Osteocyte (in vitro differentiated cells): ENCODE measurements at regions not wholly inside any gene's neighbourhood (a gene's known extent, or its start where the extent isn't known, plus 50 kb on each side); places are given as distances from the start of the nearest gene placed in this dataset.
"Not testable (repeated sequence)": the region's sequence is repeated elsewhere in the genome, so short reads cannot be mapped to it uniquely, and the experiment has no call there.

Experiments used
- DNase-seq: peaks from one replicate; pipeline ENCODE4 v3.0.0; 2021; ENCODE audit warnings: mixed read lengths; ENCODE audit not compliant: unreplicated experiment; ENCODE audit errors: extremely low spot score
- H3K27ac Mint-ChIP-seq: one replicate; pipeline ENCODE4 v1.8.0; 2021; ENCODE audit warnings: mild to moderate bottlenecking, mixed read lengths; ENCODE audit not compliant: unreplicated experiment
- H3K27me3 Mint-ChIP-seq: one replicate; pipeline ENCODE4 v1.8.0; 2021; ENCODE audit warnings: mixed read lengths; ENCODE audit not compliant: unreplicated experiment
- H3K36me3 Mint-ChIP-seq: one replicate; pipeline ENCODE4 v1.8.0; 2021; ENCODE audit warnings: mixed read lengths; ENCODE audit not compliant: unreplicated experiment
- H3K4me1 Mint-ChIP-seq: one replicate; pipeline ENCODE4 v1.8.0; 2021; ENCODE audit warnings: mixed read lengths; ENCODE audit not compliant: unreplicated experiment
- H3K4me3 Mint-ChIP-seq: one replicate; pipeline ENCODE4 v1.8.0; 2021; ENCODE audit warnings: mild to moderate bottlenecking, moderate library complexity, mixed read lengths; ENCODE audit not compliant: unreplicated experiment
- H3K9me3 Mint-ChIP-seq: one replicate; pipeline ENCODE4 v1.8.0; 2021; ENCODE audit warnings: mixed read lengths; ENCODE audit not compliant: unreplicated experiment
- TF ChIP-seq, protein P1 (sequence below): fragments of 200-600 bp; sonication (generic); IDR thresholded peaks from 2 replicates; pipeline ENCODE4 v1.5.0; 2021; ENCODE audit warnings: antibody characterized with exemption, mild to moderate bottlenecking, moderate library complexity

DNA sequence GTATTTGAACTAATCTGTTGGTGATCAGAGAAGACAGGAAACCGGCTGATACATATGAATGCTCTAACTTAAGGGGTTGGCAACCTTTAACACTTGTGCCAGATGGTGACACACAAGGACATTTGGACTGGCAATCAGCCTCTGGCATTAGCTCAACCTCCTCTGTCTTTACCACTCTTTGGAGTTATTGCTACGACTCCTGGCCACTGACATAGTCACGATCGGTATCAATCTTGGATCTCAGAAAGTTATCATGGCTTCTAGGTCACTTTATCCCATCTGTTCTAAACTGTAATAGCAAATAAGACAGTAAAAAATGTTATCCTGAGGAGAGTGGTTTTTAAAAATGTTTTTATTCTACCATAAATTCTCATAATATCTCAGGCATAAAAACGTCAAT, 575.2 kb upstream of the MDGA2 start:
- Mint-ChIP-seq H3K4me1 (no peaks in the 10 kb centered on the region), H3K4me3 (no peak overlapping the region), H3K27ac (no peak overlapping the region), H3K27me3 (no peaks in the 10 kb centered on the region), H3K9me3 (peaks cover 8% of the 10 kb centered on the region), H3K36me3 (no peaks in the 10 kb centered on the region)
- no peak for DNase-seq
- TF ChIP-seq, protein P1, sequence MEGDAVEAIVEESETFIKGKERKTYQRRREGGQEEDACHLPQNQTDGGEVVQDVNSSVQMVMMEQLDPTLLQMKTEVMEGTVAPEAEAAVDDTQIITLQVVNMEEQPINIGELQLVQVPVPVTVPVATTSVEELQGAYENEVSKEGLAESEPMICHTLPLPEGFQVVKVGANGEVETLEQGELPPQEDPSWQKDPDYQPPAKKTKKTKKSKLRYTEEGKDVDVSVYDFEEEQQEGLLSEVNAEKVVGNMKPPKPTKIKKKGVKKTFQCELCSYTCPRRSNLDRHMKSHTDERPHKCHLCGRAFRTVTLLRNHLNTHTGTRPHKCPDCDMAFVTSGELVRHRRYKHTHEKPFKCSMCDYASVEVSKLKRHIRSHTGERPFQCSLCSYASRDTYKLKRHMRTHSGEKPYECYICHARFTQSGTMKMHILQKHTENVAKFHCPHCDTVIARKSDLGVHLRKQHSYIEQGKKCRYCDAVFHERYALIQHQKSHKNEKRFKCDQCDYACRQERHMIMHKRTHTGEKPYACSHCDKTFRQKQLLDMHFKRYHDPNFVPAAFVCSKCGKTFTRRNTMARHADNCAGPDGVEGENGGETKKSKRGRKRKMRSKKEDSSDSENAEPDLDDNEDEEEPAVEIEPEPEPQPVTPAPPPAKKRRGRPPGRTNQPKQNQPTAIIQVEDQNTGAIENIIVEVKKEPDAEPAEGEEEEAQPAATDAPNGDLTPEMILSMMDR: no peak

DNA sequence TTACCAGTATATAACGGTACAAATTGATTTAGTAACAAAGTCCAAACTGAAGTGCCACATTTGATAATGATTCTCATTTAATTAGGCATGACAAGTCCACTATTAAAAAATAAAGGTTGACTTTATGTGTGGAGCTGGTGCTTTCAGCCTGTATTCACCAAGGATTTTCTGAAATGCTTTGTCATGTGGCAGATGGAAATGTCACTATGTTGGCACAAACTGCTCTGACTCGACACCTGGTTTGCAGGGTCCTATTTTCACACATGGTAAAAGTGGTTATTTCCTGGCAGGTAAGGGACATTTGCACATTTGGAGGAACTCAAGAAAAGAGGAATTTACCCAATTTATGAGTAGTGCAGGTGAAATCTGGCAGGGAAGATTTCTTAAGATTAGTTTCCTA, 572.6 kb upstream of the MDGA2 start:
- H3K4me1 Mint-ChIP-seq: no peaks in the 10 kb centered on the region

DNA sequence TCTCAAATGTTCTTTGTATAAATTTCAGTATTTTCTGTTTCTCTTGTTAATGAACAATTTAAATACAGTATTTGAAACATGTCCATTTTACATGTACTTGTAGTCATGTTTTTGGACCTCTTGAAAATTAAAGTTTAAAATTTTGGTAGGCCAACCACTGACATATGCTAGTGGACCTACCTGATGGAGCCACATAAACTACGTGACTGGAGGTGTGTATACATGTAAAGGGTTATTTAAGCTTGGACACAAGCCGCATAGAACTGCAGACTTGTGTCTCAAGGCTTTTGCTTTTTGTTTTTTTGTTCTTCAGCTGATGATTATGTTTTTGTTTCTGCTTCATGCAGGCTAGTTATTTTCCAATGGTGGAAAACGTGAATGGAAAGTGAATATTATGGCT, 568.5 kb upstream of the MDGA2 start:
- Mint-ChIP-seq H3K4me1 (no peaks in the 10 kb centered on the region), H3K9me3 (no peaks in the 10 kb centered on the region), H3K36me3 (no peaks in the 10 kb centered on the region), H3K27ac (no peak overlapping the region), H3K27me3 (no peaks in the 10 kb centered on the region), H3K4me3 (no peak overlapping the region)
- DNase-seq: no peak
- TF ChIP-seq, protein P1: no peak

More for the DNA sequence above, 572.6 kb upstream of the MDGA2 start:
- Mint-ChIP-seq H3K27ac (no peak overlapping the region), H3K27me3 (no peaks in the 10 kb centered on the region), H3K36me3 (no peaks in the 10 kb centered on the region), H3K9me3 (no peaks in the 10 kb centered on the region), H3K4me3 (no peak overlapping the region)
- DNase-seq: no peak
- TF ChIP-seq, protein P1: no peak

DNA sequence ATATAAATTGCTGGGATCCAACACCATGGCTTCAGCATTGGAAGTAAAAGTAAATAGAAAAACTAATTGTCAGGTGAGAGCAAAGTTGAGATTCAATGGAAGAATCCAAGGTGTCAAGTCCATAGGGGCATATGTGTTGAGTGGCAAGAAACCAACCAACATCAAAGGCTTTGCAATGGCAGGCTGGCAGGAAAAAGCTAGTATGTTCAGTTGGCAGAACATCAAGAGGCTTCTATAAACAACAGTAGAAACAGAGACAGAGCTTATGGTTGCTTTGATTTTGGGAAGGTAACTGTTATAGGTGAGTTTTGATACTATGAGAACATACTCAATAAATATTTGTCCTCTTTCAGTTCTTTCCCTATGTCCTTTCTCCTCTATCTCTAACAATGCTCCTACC, 553.7 kb upstream of the MDGA2 start:
- Mint-ChIP-seq H3K9me3 (peaks cover 8% of the 10 kb centered on the region), H3K4me3 (no peak overlapping the region), H3K4me1 (no peaks in the 10 kb centered on the region), H3K27ac (no peak overlapping the region), H3K27me3 (no peaks in the 10 kb centered on the region), H3K36me3 (no peaks in the 10 kb centered on the region)
- DNase-seq: no peak
- TF ChIP-seq, protein P1: no peak

DNA sequence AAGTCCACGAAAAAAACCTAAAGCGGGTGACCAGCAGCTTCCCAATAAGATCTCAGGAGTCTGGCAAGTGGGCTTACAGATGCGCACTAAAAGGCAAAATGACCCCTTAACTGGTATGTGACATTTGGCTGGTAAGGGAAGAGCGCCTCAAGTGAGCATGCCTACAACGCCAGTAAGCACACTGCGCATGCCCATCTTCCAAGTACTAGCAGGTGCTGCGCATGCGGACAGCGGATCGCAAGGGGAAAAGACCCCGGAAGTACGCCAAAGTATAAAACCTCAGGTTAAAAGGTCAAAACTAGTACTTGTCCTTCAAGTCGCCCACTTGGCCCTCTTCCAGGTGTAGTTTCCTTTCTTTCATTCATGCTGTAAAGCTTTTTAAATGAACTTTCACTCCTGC, 518.5 kb upstream of the MDGA2 start:
- TF ChIP-seq, protein P1: no peak
- H3K9me3 Mint-ChIP-seq: peaks cover 3% of the 10 kb centered on the region
- H3K4me3 Mint-ChIP-seq: no peak overlapping the region
- H3K27me3 Mint-ChIP-seq: no peaks in the 10 kb centered on the region
- H3K4me1 Mint-ChIP-seq: no peaks in the 10 kb centered on the region
- no peak overlapping the region for H3K27ac Mint-ChIP-seq
- no peak for DNase-seq
- no peaks in the 10 kb centered on the region for H3K36me3 Mint-ChIP-seq

DNA sequence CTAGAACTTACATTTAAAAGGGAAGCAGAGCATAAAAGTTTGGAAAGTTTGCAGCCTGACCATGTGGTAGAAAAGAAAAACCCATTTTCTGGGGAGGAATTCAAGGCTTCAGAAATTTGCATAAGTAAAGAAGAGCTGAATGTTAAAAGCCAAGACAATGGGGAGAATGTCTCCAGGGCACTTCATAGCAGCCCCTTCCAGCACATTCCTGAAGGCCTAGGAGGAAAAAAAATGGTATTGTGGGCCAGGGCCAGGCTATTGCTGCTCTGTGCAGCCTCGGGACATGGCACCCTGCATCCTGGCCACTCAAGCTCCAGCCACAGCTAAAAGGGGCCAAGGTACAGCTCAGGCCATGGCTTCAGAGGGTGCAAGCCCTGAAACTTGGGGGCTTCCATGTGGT, 474.2 kb upstream of the MDGA2 start:
- not testable (repeated sequence) for H3K4me1 Mint-ChIP-seq, H3K27ac Mint-ChIP-seq, H3K27me3 Mint-ChIP-seq

More for the DNA sequence above, 474.2 kb upstream of the MDGA2 start:
- H3K36me3 Mint-ChIP-seq, H3K4me3 Mint-ChIP-seq, DNase-seq, H3K9me3 Mint-ChIP-seq: not testable (repeated sequence)
